ENCODE measurements at regions not wholly inside any gene's neighbourhood (a gene's known extent, or its start where the extent isn't known, plus 50 kb on each side); places are given as distances from the start of the nearest gene placed in this dataset. TPM values are rescaled to one million over a fixed set of nuclear protein-coding genes. Genes with fewer than 3 reads are reported as not detected.

DNA sequence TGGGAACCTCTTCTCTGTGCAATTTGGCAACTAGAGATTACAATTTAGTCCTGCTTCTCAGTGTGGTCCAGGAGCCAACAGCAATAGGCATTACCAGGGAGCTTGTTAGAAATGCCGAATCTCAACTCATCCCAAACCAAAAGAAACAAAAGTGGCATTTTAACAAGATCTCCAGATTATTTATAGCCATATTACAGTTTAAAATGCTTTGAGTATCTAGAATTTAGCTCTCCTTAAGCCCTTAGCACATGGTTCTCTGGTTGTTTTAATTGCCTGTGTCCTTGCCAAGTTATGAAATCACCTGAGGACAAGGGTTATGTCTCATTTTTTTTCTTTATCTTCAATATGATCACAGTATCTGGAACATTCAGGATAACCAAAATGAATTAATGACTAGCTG lies 51.6 kb upstream of the TAS2R1 start:
- no peaks in the 10 kb centered on the region for H3K36me3 ChIP-seq
- TF ChIP-seq CTCF (IDR thresholded peaks at IDR 0.05) (no peak), POLR2A (IDR thresholded peaks at IDR 0.05) (no peak)
- H3K9me3 ChIP-seq, result no peaks in the 10 kb centered on the region
- no peaks in the 10 kb centered on the region for H3K4me1 ChIP-seq
- H3K27me3 ChIP-seq, result no peaks in the 10 kb centered on the region
- intact Hi-C loops (cut with DNase I; ENCODE audit: low total_unique reads), result no loop called here
- no peak overlapping the region for H3K4me3 ChIP-seq
- no peak for DNase-seq
- no peak overlapping the region for H3K27ac ChIP-seq

Small RNA genes lying in the stretch of these regions (small RNA-seq; reads per million reads assigned to genes)
- not detected for gene AC034229.5
- not detected for gene AC034229.6
- gene AC091905.3, result not detected
- not detected for gene AC091905.4
- not detected for gene RNA5SP177

All from uterus (tissue), 3 donors.